Renal cortical epithelial cell (primary cell): ENCODE measurements at regions not wholly inside any gene's neighbourhood (a gene's known extent, or its start where the extent isn't known, plus 50 kb on each side); places are given as distances from the start of the nearest gene placed in this dataset.

Experiments
- DNase-seq: peaks from one replicate; pipeline ENCODE4 v3.0.0-alpha.2; 2011; ENCODE audit warnings: low read depth

DNA sequence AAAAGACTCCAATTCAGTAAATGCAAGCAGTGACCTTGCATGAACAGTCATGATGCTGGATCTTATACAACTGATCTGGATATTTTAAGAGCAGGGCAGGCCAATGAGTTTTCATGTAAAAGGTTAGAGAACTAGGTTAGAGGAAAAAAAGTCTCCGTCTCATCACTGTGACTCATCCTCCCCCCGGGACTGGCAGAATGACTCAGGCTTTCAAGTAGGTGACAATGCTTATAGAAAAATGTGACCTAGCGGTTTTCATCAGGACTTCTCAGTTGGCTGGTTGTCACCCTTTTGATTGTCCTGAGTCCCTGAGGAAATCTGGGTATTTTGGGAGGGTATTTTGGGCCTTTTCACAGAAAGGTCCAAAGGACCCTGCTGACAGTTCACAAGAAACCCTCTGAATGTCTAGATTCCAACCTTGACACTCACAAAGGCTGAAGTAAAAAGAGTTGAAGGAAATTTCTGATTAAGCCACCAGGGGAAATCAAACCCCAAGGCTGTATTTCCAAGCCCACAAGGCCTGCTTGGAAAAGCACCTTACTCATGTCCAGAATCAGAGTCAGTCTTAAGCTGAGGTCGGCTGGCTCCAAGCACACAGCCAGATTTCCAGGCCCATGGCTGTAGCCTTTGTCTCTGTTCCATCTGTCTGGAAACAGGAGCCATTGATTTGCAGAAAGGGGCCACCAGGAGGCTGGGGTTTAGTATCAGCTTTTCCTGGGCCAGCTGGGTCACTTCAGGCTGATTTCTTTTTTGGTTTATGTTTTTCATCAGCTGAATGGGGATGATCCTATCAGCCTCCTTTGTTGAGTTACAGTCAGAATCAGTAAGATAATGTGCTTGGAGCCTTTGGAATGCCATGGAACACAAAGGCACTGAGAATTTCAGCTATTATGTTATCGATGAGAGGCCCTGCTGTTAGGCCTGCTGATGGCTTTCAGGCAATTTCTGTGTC lies 226.4 kb upstream of the HABP2 start:
- peak; percentile 86 for DNase-seq

DNA sequence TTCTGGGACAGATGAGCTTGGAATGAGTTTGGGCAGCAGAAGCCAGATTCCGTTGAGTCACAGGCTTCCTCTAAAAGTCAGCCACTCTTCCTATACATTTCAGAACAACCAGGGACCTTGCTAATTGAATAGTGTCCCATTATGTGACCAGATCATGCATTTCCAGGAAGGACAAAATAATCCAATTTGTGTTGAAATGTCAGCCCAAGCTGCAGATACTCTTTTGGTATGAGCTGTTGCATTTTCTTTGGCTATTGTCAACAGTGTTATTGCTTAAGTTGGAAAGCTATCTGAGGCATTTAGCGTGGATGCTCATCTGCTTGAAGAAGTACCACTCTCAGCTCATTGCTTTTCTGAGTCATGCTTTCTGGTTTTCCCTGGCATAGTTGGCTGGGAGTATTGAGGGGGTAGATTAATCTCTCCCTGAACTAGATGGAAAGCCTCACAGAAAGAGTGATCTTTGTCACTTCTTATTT lies 223.7 kb upstream of the HABP2 start:
- peak; percentile 84 for DNase-seq

DNA sequence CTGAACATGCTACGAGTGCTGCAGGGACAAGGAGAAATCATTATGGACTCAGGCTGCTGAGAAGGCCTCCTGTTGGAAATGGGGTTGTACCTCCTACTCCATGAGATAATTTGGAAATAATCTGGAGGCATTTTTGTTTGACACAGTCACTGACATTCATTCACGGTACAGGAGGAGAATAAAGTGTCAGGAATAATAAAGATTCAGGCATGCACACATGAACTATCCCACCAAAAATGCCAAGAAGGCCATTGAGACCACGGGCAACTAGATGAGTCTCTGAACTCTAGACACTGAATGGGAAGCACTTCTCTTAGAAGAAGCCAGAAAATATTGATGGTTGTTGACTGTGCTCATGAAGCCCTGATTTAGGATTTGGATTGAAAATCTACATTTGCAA lies 220.9 kb upstream of the HABP2 start:
- DNase-seq, result no peak

DNA sequence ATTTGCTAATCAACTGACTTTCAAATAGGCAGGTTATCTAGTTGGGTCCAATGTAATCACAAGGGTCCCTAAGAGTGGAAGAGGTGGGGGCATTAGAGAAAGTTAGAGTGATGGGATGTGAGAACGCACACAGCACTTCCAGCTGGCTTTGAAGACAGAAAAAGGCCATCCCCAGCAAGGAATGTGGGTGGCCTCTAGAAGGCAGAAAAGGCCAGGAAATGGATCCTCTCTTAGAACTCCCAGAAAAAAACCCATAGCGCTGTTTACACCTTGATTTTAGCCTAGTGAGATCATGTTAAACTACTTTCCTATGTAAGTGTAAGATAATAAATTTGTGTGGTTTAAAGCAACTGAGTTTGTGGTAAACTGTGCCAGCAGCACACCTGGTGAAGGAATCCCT lies 219.5 kb upstream of the HABP2 start:
- DNase-seq, result no peak

DNA sequence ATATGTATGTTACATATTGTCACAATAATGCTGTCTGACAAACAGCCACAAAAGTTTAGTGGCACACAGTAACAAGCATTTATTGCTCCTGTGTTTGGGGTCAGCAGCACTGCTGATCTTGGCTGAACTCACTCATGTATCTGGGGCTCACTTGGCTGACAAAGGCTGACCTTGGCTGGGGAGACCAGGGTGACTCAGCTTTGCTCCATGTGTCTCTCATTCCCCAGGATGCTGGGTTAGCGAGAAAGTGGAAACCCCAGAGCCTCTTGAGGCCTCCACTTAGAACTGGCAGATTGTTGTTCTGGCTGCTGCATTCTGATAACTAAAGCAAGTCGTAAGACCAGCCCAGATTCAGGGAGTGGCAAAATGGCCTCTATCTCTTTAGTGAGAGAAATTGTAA lies 217.3 kb upstream of the HABP2 start:
- peak; percentile 11 for DNase-seq

DNA sequence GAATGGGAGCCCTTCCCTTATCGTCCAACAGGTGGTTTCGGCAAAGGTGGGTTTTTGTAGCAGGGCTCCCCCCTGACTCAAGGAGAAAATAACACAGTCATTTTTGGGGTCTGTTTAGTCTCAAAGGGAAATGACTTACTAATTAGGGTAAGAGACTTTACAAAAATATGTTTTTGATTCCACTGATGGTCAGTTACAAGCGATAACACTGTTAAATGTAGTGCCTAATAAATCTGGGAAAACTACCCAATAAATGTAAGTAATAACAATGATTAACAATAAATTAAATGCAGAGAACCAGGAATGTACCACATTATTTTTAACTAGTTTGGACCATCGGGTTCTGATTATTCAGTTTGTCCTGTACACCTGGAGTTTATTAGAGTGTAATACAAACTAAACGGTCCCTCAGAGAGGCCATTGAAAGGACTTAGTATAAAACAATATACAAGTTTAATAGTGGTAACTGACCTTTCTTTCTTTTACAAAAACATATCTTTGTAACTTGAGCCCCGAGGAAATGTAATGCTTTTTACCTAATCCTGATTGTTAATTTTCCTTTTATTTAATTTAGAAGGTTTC lies 216.2 kb upstream of the HABP2 start:
- no peak for DNase-seq

DNA sequence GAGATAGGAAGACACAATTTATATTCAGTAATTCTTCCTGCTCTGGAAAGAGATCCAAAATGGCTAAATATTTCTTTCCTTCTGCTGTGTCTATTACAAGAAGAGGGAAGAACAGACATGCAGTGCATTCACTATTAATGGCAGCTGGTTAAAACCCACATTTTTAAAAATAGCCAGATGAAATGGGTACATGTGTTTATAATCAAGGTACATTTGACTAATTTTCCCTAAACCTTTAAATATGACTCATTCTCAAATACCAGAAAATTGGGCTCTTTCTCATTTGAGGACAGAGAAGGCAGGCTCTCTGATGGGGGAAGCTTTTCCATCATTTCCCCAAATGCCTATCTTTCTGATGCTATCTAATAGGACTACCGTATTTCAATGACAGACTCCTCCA lies 215.7 kb upstream of the HABP2 start:
- no peak for DNase-seq

DNA sequence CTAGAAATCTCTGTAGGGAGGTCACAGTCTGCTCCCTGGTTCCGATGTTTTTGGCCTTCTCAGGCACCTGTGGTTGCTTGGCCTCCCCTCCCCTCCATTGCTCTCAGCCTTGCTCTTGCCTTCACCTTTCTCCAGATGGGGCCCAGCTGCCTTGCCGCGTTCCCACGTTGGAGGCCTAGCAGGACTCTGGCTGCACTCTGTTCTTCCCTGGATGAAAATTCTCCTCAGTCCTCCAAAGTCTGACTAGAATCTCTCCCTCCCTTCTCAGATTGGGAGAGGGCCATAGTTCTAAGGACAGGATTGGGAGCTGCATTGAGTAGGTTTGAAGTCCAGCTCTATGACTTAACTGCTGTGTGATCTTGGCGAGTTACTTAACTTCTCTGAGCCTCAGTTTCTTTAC lies 213.7 kb upstream of the HABP2 start:
- DNase-seq, result no peak

DNA sequence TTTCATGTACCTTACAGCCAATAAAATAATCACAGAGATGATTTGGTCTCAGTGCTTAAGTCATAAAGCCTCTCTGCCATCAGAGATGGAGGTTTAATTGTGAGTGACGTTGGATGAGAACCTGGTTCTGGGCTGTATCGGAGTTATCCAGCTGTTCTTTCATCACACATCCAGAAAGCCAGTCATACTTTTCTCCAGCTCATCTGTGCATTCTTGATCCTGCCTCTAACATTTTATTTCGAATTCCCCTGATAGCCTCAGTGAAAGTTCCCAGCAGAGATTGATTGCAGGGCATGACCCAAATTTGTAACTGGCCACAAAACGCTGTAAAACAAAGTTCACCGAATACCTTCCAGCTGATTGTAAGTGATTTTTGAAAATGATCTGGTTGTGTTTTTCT lies 212.6 kb upstream of the HABP2 start:
- DNase-seq, result no peak

DNA sequence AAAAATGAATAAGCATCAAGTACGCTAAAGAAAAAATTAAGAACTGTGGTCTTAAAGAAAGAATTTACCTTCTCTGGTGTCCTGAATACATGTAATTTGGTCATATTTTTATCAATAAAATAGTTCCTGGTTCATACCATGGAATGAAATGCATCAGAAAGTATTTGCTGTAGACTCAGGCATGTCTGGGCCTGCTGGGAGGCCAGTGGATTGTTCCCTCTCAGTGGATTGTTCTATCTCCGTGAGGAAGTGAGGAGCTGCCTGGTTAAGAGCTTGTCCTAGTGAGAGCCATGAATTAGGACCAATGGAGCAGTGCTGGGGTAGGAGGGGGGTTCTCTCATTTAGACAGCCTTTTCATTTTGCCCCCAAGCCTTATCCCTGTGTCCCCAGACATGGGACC lies 211.7 kb upstream of the HABP2 start:
- no peak for DNase-seq

DNA sequence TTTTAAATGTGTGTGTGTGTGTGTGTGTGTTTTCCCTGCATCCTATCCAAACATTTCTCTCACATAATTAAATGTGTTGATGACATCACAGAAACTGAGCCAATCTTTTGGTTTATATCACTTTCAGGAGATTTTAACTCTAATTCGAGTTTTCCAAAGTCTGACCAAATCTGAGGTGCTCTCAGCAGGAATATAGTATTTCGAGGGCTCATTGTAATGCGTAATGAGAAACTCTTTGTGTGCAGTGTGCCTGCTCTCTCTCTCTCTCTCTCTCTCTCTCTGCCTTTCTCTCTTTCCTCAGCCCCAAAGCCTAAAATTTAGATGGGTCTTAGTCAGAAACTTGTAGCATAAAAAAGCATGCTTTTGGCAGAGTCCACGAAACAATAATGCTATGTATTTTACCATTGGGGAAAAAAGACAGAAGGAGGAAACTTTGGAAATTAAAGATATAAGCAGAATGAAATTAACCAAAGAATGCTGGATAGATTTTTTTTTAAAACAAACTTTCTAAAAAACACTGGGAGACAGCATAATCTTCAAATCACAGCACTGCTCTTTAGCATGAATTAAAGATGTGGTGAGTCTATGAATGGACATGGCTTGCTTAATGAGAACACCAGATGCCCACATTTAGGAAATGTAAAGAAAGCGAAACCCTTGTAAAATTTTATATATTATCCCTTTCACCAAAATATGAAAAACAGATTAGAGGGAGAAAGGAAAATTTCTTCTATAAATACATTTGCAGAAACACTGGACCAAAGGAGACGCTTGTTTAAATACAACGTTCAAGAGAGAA lies 206.8 kb upstream of the HABP2 start:
- no peak for DNase-seq

DNA sequence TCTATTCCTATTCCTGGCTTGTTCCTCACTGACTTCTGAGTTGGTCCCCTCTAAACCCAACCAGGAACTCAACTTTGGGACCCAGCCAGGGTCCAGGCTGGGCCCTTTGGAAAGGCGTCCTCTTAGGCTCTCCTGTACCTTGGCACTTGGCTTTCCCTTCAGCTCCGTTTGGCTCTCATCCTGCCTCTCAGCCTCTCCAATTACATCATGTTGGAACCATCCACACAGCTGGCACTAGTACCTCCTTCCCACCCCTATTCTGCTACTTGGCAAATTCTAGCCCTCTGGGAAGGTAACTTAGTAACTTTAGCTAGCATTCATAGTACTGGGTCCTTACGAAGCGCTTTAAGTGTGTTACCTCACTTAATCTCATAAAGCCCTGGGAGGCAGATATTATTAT lies 205.3 kb upstream of the HABP2 start:
- no peak for DNase-seq

DNA sequence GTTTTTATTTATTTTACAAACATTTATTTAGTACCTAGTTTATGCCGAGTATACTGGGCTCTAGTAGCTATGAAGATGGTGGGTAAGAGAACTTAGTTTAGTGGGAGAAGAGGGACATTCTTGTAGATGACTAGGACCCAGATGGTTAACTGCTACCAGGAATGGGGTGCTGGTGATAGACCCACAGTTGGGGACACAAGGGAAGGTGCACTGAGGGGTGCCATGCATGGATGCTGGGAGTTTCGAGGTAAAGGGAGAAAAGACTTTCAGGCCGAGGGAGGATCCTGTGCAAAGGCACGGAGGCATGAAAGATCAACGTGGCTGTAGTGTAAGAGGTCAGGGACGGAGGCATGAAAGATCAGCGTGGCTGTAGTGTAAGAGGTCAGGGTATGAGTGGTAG lies 204.2 kb upstream of the HABP2 start:
- no peak for DNase-seq

DNA sequence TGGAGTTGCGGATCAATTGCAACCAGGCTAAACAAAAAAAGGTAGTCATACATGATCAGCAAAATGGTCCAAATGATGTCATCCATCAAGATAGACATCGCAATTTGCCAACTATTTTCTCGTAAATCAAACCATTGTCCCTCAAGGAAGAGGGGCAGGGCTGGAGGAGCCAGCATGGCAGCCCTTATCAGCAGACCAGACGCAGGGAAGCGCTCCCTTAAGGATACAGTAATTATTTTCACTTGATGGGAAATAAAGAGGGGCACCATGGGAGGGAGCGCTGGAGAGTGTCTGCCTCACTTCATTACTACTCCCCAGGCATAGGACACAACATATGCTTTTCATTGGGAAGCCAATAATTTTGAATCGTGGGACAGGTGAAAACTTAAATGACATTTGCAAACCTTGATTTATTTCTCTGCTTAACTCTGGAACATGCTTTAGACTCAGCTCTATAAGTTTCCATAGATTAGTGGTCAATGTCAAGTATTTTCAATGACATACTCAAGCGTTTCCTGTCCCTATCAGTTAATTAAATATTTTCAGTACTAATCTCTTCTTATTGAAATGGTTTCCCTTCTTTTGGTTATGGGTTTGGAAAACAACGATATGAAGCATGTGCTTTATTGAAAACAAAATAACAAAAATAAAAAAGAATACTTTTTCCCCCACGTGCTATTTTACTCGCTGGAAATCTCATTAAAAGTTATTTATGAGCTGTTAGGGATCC lies 202.4 kb upstream of the HABP2 start:
- no peak for DNase-seq

DNA sequence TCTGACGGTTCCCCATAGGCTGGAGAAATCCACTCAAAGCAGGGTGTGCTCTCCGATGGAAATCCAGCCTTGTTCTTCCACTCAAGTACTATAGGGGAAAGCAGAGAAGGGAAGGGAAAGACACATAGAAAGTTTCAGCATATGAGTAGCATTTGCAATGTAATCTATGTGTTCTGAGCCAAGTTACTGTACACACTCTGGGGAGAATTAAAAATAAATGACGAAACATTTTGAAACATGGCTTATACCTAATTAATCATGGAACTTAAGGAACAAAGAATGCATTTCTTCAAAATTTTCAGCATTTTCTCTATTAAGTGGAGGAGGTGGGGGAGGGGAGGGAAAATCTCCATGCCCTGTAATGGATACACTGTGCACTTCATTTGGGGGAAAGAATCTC lies 198.1 kb upstream of the HABP2 start:
- DNase-seq, result no peak

DNA sequence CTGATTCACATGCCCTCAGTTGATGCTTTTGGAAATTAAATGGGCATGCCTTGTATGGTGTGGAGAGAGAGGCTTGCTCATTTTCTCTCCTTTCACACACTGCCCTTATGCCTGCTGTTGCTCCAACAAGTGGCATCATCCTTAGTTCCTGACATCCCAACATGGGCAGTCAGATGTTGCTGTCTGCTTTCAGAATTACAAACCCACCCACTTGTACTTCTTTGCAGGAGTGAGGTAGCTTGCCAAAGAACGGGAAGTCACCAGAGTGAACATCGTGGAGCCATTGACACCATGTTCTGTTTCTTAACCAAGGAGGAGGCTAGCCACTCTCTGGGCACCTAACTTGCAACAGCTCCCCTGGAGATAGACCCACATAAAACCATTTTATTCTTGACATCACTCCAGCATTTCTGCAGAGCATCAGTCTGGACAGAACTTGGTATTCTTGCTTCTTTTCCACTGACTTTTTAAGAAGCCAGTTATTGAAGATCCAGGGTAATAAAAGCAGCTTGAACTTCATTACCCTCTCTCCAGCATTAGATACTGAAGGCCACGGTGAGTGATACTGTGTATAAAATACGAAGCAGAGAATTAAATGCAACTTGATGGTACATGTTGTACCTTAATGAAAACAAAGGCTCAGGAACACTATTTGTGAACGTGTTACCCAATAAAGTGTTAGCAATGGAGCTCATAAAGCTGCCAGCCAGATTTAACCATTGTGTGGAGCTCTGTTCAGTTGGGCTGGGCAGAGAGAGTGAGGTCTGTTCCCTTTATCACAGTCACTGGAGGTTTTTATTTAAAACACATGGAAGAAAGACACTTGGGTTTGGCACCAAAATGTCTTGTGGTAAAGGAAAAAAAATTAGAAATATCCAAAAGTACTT lies 195.8 kb upstream of the HABP2 start:
- no peak for DNase-seq

DNA sequence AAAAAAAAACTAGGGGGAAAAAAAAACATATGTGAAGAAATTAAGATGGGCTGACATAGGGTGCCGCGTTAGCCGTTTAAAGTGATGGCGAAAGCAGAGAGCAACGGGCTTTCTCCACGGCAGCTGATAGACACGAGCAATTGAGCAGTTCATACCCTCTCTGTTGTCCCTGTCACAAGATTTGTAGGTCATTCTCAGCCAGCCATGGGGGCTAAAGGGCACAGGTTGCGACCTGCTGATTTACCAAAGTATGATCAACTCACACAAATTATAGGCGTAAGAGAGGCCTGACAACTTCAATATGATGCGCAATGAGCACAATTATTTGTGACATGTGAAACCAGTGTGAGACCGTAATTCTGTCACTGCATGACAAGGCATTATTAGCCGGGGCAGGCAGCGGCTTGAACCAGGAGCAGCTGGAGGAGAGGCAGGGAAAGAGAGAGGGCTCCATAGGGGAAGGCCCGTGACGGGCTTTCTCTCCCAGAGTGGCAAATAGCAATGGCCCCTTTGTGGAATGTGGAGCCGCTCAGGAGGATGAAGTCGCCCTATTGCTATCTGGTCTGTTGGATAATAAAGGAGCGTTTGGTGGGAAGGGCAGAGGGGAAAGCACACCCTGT lies 195.1 kb upstream of the HABP2 start:
- DNase-seq, result no peak

DNA sequence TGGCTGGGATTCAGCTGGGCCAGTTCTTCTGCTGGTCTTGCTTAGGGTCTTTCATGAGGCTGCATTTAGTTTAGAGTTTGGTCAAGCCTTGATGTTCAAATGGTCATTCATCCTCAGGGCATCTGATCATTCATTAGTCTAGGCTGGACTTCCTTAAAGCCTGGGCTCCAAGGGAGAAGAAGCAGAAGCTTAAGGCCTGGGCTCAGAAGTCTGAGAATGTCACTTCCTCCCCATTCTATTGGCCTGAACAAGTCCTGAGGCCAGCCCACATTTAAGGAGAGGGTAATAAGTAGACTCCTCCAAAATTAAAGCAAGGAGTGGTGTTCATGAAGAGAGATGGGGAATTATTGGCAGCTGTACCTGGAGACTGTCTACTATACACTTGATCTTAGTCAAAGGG lies 193.2 kb upstream of the HABP2 start:
- DNase-seq, result no peak

DNA sequence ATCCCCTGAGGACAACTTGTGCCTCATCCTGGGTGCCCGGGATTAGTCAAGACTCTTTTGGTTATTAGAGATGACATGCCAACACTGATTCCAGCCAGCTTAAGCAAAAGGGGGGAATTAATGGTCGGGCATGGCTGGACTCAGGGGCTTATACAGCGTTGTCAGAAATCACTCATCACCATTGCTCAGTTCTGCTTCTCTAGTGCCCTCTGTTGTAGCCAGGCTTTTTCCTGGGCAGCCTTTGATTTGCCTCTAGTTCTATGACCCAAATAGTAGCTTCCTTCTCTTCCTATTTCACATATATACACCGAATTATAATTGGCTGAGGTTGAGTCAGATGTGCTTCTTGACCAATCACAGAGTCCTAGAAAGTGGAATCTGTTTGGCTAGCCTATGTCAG lies 192.0 kb upstream of the HABP2 start:
- no peak for DNase-seq

DNA sequence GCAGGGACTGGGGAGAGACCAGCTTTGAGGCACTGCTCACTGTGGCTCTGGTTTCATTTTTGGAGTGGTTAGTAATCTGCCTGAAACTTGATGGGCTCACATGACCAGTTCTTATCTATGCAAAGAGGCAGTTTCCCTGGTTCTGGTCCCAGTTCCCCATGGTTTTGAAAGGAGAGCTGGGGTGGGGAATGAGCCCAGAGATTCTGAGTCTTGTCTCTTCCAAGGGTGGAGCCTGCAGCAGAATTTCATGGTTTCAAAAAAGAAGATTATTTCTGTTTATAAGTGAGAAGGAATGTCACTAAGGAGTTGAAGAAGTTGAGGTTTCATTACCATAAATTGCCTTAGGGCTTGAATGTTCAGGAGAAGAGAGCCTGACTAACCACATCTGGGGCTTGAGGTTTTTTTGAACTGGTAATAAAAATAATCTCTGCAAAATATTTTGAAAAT lies 190.2 kb upstream of the HABP2 start:
- peak; percentile 58 for DNase-seq
